ENCODE measurements at regions not wholly inside any gene's neighbourhood (a gene's known extent, or its start where the extent isn't known, plus 50 kb on each side); places are given as distances from the start of the nearest gene placed in this dataset.

- TF ChIP-seq ZNF274 (IDR thresholded peaks at IDR 0.05; ENCODE audit: low read depth, low read length), result no peak
- H3K4me3 ChIP-seq (ENCODE audit: low read length), result no peak overlapping the region
Observed at GRCh38 chr3:59116233-59116537, 66.4 kb upstream of the CFAP20DC start.

- TF ChIP-seq ZNF274 (IDR thresholded peaks at IDR 0.05; ENCODE audit: low read depth, low read length), result no peak
- H3K4me3 ChIP-seq (ENCODE audit: low read length), result no peak overlapping the region
Observed at GRCh38 chr3:59115364-59116232, 65.8 kb upstream of the CFAP20DC start.

GRCh38 chr3:59107856-59108815 is 58.3 kb upstream of the CFAP20DC start:
- H3K4me3 ChIP-seq (ENCODE audit: low read length), result no peak overlapping the region
- TF ChIP-seq ZNF274 (IDR thresholded peaks at IDR 0.05; ENCODE audit: low read depth, low read length), result no peak

- TF ChIP-seq ZNF274 (IDR thresholded peaks at IDR 0.05; ENCODE audit: low read depth, low read length), result no peak
- H3K4me3 ChIP-seq (ENCODE audit: low read length), result no peak overlapping the region
Observed at GRCh38 chr3:59106085-59106648, 56.3 kb upstream of the CFAP20DC start.

- no peak for TF ChIP-seq ZNF274 (IDR thresholded peaks at IDR 0.05; ENCODE audit: low read depth, low read length)
- H3K4me3 ChIP-seq (ENCODE audit: low read length), result no peak overlapping the region
Observed at GRCh38 chr3:59103552-59103951, 53.7 kb upstream of the CFAP20DC start.

GRCh38 chr3:59101231-59101736 is 51.5 kb upstream of the CFAP20DC start:
- TF ChIP-seq ZNF274 (IDR thresholded peaks at IDR 0.05; ENCODE audit: low read depth, low read length), result no peak

More at GRCh38 chr3:59101231-59101736, 51.5 kb upstream of the CFAP20DC start:
- H3K4me3 ChIP-seq (ENCODE audit: low read length), result no peak overlapping the region
